ENCODE measurements at regions not wholly inside any gene's neighbourhood (a gene's known extent, or its start where the extent isn't known, plus 50 kb on each side); places are given as distances from the start of the nearest gene placed in this dataset.
A peak's percentile ranks its signal among the peaks of the same experiment; 100 is the strongest.

GRCh38 chr2:41973871-41974270, 74.0 kb upstream of the PKDCC start:
- Histone ChIP-seq H3K27ac (ENCODE audit: low read depth in 1 of 3, low read length in 2 of 3) (no peak overlapping the region), H3K4me3 (ENCODE audit: low read depth in 1 of 3, low read length in 3 of 3) (no peak overlapping the region), H3K36me3 (ENCODE audit: control insufficient read depth in 3 of 3, insufficient read depth in 2 of 3, low read depth in 1 of 3, low read length in 3 of 3) (no peaks in the 10 kb centered on the region), H3K4me1 (ENCODE audit: control insufficient read depth in 3 of 3, insufficient read depth in 2 of 3, low read depth in 1 of 3, low read length in 2 of 3) (no peaks in the 10 kb centered on the region), H3K9me3 (ENCODE audit: control insufficient read depth in 2 of 2, insufficient read depth in 1 of 2, low read depth in 1 of 2, low read length in 1 of 2) (no peaks in the 10 kb centered on the region), H3K27me3 (ENCODE audit: control insufficient read depth in 3 of 3, insufficient read depth in 3 of 3, low read length in 3 of 3) (no peaks in the 10 kb centered on the region)
- WGBS, 3 donors = 77 to 91% (median 81%) methylated on average over 4 of the region's 4 CpGs
- no peak for DNase-seq
- no peak for FAIRE-seq

DNA sequence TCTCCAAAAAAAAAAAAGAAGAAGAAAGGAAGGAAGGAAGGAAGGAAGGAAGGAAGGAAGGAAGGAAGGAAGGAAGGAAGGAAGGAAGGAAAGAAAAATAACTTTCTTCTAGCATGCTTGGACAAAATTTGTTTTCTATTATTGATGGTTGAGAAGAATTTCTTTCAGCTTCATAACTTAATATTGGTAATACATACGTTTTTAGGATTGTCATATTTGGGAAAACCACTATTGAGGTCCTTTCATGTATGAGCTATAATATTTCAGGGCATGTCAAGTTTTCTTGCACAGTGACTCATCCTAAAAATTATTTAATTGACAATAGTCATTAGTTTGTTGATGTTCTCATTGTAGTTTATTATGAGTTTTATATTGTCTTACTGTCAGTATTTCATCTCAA, 66.4 kb upstream of the PKDCC start:
- Histone ChIP-seq H3K4me3 (ENCODE audit: low read depth in 1 of 3, low read length in 3 of 3) (no peak overlapping the region), H3K36me3 (ENCODE audit: control insufficient read depth in 3 of 3, insufficient read depth in 2 of 3, low read depth in 1 of 3, low read length in 3 of 3) (no peaks in the 10 kb centered on the region), H3K27ac (ENCODE audit: low read depth in 1 of 3, low read length in 2 of 3) (no peak overlapping the region), H3K4me1 (ENCODE audit: control insufficient read depth in 3 of 3, insufficient read depth in 2 of 3, low read depth in 1 of 3, low read length in 2 of 3) (no peaks in the 10 kb centered on the region), H3K27me3 (ENCODE audit: control insufficient read depth in 3 of 3, insufficient read depth in 3 of 3, low read length in 3 of 3) (no peaks in the 10 kb centered on the region), H3K9me3 (ENCODE audit: control insufficient read depth in 2 of 2, insufficient read depth in 1 of 2, low read depth in 1 of 2, low read length in 1 of 2) (no peaks in the 10 kb centered on the region)
- FAIRE-seq (no peak), DNase-seq (no peak)
- WGBS, 3 donors = 65 to 84% (median 74%) methylated on average over 1 of the region's 1 CpG

GRCh38 chr2:41985573-41986095, 62.2 kb upstream of the PKDCC start:
- WGBS, 3 donors = 78 to 82% (median 81%) methylated on average over 5 of the region's 5 CpGs
- Histone ChIP-seq H3K27ac (ENCODE audit: low read depth in 1 of 3, low read length in 2 of 3) (no peak overlapping the region), H3K9me3 (ENCODE audit: control insufficient read depth in 2 of 2, insufficient read depth in 1 of 2, low read depth in 1 of 2, low read length in 1 of 2) (no peaks in the 10 kb centered on the region), H3K4me3 (ENCODE audit: low read depth in 1 of 3, low read length in 3 of 3) (no peak overlapping the region), H3K27me3 (ENCODE audit: control insufficient read depth in 3 of 3, insufficient read depth in 3 of 3, low read length in 3 of 3) (no peaks in the 10 kb centered on the region), H3K36me3 (ENCODE audit: control insufficient read depth in 3 of 3, insufficient read depth in 2 of 3, low read depth in 1 of 3, low read length in 3 of 3) (no peaks in the 10 kb centered on the region), H3K4me1 (ENCODE audit: control insufficient read depth in 3 of 3, insufficient read depth in 2 of 3, low read depth in 1 of 3, low read length in 2 of 3) (peaks cover 0 to 5% (median 0%) of the 10 kb centered on the region in 3 donors)
- DNase-seq = no peak
- FAIRE-seq = no peak

GRCh38 chr2:41989501-41990180, 58.2 kb upstream of the PKDCC start:
- Histone ChIP-seq H3K27me3 (ENCODE audit: control insufficient read depth in 3 of 3, insufficient read depth in 3 of 3, low read length in 3 of 3) (no peaks in the 10 kb centered on the region), H3K36me3 (ENCODE audit: control insufficient read depth in 3 of 3, insufficient read depth in 2 of 3, low read depth in 1 of 3, low read length in 3 of 3) (no peaks in the 10 kb centered on the region), H3K4me1 (ENCODE audit: control insufficient read depth in 3 of 3, insufficient read depth in 2 of 3, low read depth in 1 of 3, low read length in 2 of 3) (peaks cover 0 to 9% (median 3%) of the 10 kb centered on the region in 3 donors), H3K27ac (ENCODE audit: low read depth in 1 of 3, low read length in 2 of 3) (no peak overlapping the region), H3K9me3 (ENCODE audit: control insufficient read depth in 2 of 2, insufficient read depth in 1 of 2, low read depth in 1 of 2, low read length in 1 of 2) (peaks cover 0 to 7% of the 10 kb centered on the region in 2 donors), H3K4me3 (ENCODE audit: low read depth in 1 of 3, low read length in 3 of 3) (no peak overlapping the region)
- DNase-seq (no peak), FAIRE-seq (no peak)
- WGBS, 3 donors = 84 to 85% (median 85%) methylated on average over 3 of the region's 3 CpGs

DNA sequence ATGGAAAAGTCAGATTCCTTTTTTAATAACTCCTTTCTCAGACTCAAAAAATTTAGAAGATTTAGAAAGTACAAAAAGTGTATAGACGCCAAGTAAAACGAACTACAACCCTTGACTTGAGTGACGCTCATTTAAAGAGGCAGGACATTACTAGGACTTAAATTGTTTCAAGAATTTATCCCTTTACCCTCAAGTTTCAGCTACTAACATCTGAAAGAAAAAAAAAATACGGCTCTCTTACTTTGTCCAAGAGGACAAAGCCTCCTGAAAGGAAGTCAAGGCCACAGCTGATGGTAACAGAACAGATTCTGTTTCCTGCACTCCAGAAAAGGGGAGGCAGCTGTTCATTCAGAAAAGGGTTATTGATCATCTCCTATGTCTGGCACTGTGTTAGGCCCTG, 57.6 kb upstream of the PKDCC start:
- no peak overlapping the region for H3K4me3 ChIP-seq (ENCODE audit: low read depth in 1 of 3, low read length in 3 of 3)
- H3K9me3 ChIP-seq (ENCODE audit: control insufficient read depth in 2 of 2, insufficient read depth in 1 of 2, low read depth in 1 of 2, low read length in 1 of 2) = peaks cover 0 to 10% of the 10 kb centered on the region in 2 donors
- 59 to 83% (median 60%) methylated on average over 4 of the region's 4 CpGs for WGBS, 3 donors
- H3K27me3 ChIP-seq (ENCODE audit: control insufficient read depth in 3 of 3, insufficient read depth in 3 of 3, low read length in 3 of 3) = no peaks in the 10 kb centered on the region
- DNase-seq (no peak), FAIRE-seq (no peak)
- peaks cover 0 to 9% (median 3%) of the 10 kb centered on the region in 3 donors for H3K4me1 ChIP-seq (ENCODE audit: control insufficient read depth in 3 of 3, insufficient read depth in 2 of 3, low read depth in 1 of 3, low read length in 2 of 3)
- no peak overlapping the region for H3K27ac ChIP-seq (ENCODE audit: low read depth in 1 of 3, low read length in 2 of 3)
- no peaks in the 10 kb centered on the region for H3K36me3 ChIP-seq (ENCODE audit: control insufficient read depth in 3 of 3, insufficient read depth in 2 of 3, low read depth in 1 of 3, low read length in 3 of 3)

DNA sequence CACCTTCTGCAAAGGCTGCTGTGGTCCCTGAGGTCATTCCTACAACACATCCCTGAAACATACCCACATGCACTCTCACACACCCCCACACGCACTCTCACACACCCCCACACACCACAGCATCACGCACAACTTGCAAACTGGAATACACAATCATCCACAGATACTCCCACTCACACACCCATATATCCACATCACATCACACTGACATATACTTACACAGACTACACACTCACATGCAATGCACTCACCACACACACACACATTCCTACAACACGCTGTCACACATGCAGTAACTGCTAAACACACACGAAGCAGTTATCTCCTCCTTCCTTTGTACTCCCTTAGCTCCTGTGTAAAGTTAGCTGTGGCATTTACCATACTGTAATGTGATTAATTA, 57.1 kb upstream of the PKDCC start:
- no peak overlapping the region for H3K27ac ChIP-seq (ENCODE audit: low read depth in 1 of 3, low read length in 2 of 3)
- FAIRE-seq = no peak
- peaks cover 0 to 9% (median 3%) of the 10 kb centered on the region in 3 donors for H3K4me1 ChIP-seq (ENCODE audit: control insufficient read depth in 3 of 3, insufficient read depth in 2 of 3, low read depth in 1 of 3, low read length in 2 of 3)
- H3K9me3 ChIP-seq (ENCODE audit: control insufficient read depth in 2 of 2, insufficient read depth in 1 of 2, low read depth in 1 of 2, low read length in 1 of 2) = peaks cover 0 to 10% of the 10 kb centered on the region in 2 donors
- DNase-seq = no peak
- 61 to 68% (median 66%) methylated on average over 4 of the region's 4 CpGs for WGBS, 3 donors
- no peaks in the 10 kb centered on the region for H3K27me3 ChIP-seq (ENCODE audit: control insufficient read depth in 3 of 3, insufficient read depth in 3 of 3, low read length in 3 of 3)
- H3K36me3 ChIP-seq (ENCODE audit: control insufficient read depth in 3 of 3, insufficient read depth in 2 of 3, low read depth in 1 of 3, low read length in 3 of 3) = no peaks in the 10 kb centered on the region
- H3K4me3 ChIP-seq (ENCODE audit: low read depth in 1 of 3, low read length in 3 of 3) = no peak overlapping the region

GRCh38 chr2:41992056-41992642, 55.7 kb upstream of the PKDCC start:
- no peak for FAIRE-seq
- no peak for DNase-seq
- Histone ChIP-seq H3K9me3 (ENCODE audit: control insufficient read depth in 2 of 2, insufficient read depth in 1 of 2, low read depth in 1 of 2, low read length in 1 of 2) (peaks cover 0 to 10% of the 10 kb centered on the region in 2 donors), H3K27me3 (ENCODE audit: control insufficient read depth in 3 of 3, insufficient read depth in 3 of 3, low read length in 3 of 3) (no peaks in the 10 kb centered on the region), H3K27ac (ENCODE audit: low read depth in 1 of 3, low read length in 2 of 3) (no peak overlapping the region), H3K4me3 (ENCODE audit: low read depth in 1 of 3, low read length in 3 of 3) (no peak overlapping the region), H3K4me1 (ENCODE audit: control insufficient read depth in 3 of 3, insufficient read depth in 2 of 3, low read depth in 1 of 3, low read length in 2 of 3) (peaks cover 0 to 9% (median 3%) of the 10 kb centered on the region in 3 donors), H3K36me3 (ENCODE audit: control insufficient read depth in 3 of 3, insufficient read depth in 2 of 3, low read depth in 1 of 3, low read length in 3 of 3) (no peaks in the 10 kb centered on the region)
- WGBS, 3 donors = 83 to 100% (median 92%) methylated on average over 1 of the region's 1 CpG

- H3K4me1 ChIP-seq (ENCODE audit: control insufficient read depth in 3 of 3, insufficient read depth in 2 of 3, low read depth in 1 of 3, low read length in 2 of 3) = peaks cover 0 to 9% (median 3%) of the 10 kb centered on the region in 3 donors
- H3K27ac ChIP-seq (ENCODE audit: low read depth in 1 of 3, low read length in 2 of 3) = no peak overlapping the region
- no peaks in the 10 kb centered on the region for H3K36me3 ChIP-seq (ENCODE audit: control insufficient read depth in 3 of 3, insufficient read depth in 2 of 3, low read depth in 1 of 3, low read length in 3 of 3)
- no peaks in the 10 kb centered on the region for H3K27me3 ChIP-seq (ENCODE audit: control insufficient read depth in 3 of 3, insufficient read depth in 3 of 3, low read length in 3 of 3)
- H3K9me3 ChIP-seq (ENCODE audit: control insufficient read depth in 2 of 2, insufficient read depth in 1 of 2, low read depth in 1 of 2, low read length in 1 of 2) = peaks cover 0 to 10% of the 10 kb centered on the region in 2 donors
- 45 to 70% (median 58%) methylated on average over 12 of the region's 12 CpGs for WGBS, 3 donors
- FAIRE-seq = no peak
- H3K4me3 ChIP-seq (ENCODE audit: low read depth in 1 of 3, low read length in 3 of 3) = no peak overlapping the region
- peak in 1 of 2 donors; percentile 36 for DNase-seq
These were observed 55.0 kb upstream of the PKDCC start for GRCh38 chr2:41992671-41993434.
